Tibial artery (tissue), 4 donors: ENCODE measurements at regions not wholly inside any gene's neighbourhood (a gene's known extent, or its start where the extent isn't known, plus 50 kb on each side); places are given as distances from the start of the nearest gene placed in this dataset.

Experiments
- DNase-seq, 2 donors: peaks; one replicate each; pipeline ENCODE4 v3.0.0-alpha.2; 2019
- H3K27ac ChIP-seq, 2 donors: fragments of 200-600 bp; sonication (generic) in 1 of 2; 1 replicate in 1 of 2; 2 replicates in 1 of 2; pipeline ENCODE4 v1.5.1; 2018 to 2019; ENCODE audit warnings: mild to moderate bottlenecking in 1 of 2
- H3K27me3 ChIP-seq, 2 donors: fragments of 200-600 bp; sonication (generic) in 1 of 2; one replicate each; pipeline versions ENCODE4 v1.5.1 to v1.6.0; 2016 to 2019
- H3K36me3 ChIP-seq, 3 donors: fragments of 200-600 bp; sonication (generic) in 2 of 3; one replicate each; pipeline ENCODE4 v1.5.1; 2016 to 2019; ENCODE audit warnings: mild to moderate bottlenecking in 2 of 3
- H3K4me1 ChIP-seq, 4 donors: fragments of 200-600 bp; sonication (generic) in 2 of 4; 1 replicate in 3 of 4; 2 replicates in 1 of 4; pipeline ENCODE4 v1.5.1; 2016 to 2019
- H3K4me3 ChIP-seq, 2 donors: fragments of 200-600 bp; sonication (generic) in 1 of 2; 1 replicate in 1 of 2; 2 replicates in 1 of 2; pipeline ENCODE4 v1.5.1; 2018 to 2019; ENCODE audit warnings: mild to moderate bottlenecking in 2 of 2
- H3K9me3 ChIP-seq, 3 donors: fragments of 200-600 bp; sonication (generic) in 1 of 3; one replicate each; pipeline ENCODE4 v1.5.1; 2016 to 2019
- intact Hi-C: fragments of 100-400 bp; cut with DNase I; formaldehyde crosslinking; loops from one replicate; pipeline ENCODE4 v1.15.0; 2023; ENCODE audit warnings: low total_unique reads
- TF ChIP-seq, protein P1 (sequence below), 2 experiments: fragments of 200-600 bp in 1 of 2; fragments of 450-650 bp in 1 of 2; IDR thresholded peaks; one replicate each; pipeline ENCODE4 v1.5.1; 2017 to 2019; ENCODE audit warnings: antibody characterized with exemption in 2 of 2, mild to moderate bottlenecking in 1 of 2, moderate library complexity in 1 of 2

- H3K27ac ChIP-seq: peak overlapping the region in 1 of 2 donors; percentile 36
- peaks cover 0 to 73% (median 29%) of the 10 kb centered on the region in 4 donors for H3K4me1 ChIP-seq
- H3K27me3 ChIP-seq: no peaks in the 10 kb centered on the region
- no peak overlapping the region for H3K4me3 ChIP-seq
- intact Hi-C loops: no loop called here
- H3K9me3 ChIP-seq: no peaks in the 10 kb centered on the region
- no peaks in the 10 kb centered on the region for H3K36me3 ChIP-seq
- TF ChIP-seq, protein P1, sequence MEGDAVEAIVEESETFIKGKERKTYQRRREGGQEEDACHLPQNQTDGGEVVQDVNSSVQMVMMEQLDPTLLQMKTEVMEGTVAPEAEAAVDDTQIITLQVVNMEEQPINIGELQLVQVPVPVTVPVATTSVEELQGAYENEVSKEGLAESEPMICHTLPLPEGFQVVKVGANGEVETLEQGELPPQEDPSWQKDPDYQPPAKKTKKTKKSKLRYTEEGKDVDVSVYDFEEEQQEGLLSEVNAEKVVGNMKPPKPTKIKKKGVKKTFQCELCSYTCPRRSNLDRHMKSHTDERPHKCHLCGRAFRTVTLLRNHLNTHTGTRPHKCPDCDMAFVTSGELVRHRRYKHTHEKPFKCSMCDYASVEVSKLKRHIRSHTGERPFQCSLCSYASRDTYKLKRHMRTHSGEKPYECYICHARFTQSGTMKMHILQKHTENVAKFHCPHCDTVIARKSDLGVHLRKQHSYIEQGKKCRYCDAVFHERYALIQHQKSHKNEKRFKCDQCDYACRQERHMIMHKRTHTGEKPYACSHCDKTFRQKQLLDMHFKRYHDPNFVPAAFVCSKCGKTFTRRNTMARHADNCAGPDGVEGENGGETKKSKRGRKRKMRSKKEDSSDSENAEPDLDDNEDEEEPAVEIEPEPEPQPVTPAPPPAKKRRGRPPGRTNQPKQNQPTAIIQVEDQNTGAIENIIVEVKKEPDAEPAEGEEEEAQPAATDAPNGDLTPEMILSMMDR (IDR thresholded peaks at IDR 0.05): no peak
- DNase-seq: no peak
Measured at GRCh38 chr7:42742318-42742717, 169.6 kb downstream of the C7orf25 start.

- H3K36me3 ChIP-seq: no peaks in the 10 kb centered on the region
- intact Hi-C loops: no loop called here
- no peaks in the 10 kb centered on the region for H3K9me3 ChIP-seq
- TF ChIP-seq, protein P1 (IDR thresholded peaks at IDR 0.05): no peak
- H3K27me3 ChIP-seq: no peaks in the 10 kb centered on the region
- H3K4me1 ChIP-seq: peaks cover 0 to 64% (median 21%) of the 10 kb centered on the region in 4 donors
- no peak for DNase-seq
- H3K27ac ChIP-seq: peak overlapping the region in 1 of 2 donors; percentile 62
- no peak overlapping the region for H3K4me3 ChIP-seq
Measured at GRCh38 chr7:42740408-42740807, 171.5 kb downstream of the C7orf25 start.

DNA sequence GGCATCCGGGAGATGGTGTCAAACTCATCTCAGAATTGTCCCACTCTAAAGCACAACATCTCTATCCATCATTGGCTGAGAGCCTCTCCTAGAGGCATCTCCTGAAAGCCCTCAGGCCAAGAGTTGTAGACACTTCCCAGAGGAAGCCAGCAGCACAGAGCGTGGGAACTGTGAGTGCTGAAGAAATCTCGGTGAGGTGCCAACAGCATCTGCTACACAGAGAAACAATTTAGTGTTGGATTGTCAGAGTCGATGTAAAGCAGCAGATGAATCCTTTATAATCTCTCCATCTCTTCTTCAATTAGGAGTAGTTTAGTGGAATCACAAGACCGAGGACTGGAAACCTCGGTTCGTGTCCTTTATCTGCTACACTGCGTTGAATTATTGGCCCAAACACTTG is 172.2 kb downstream of the C7orf25 start:
- H3K27ac ChIP-seq: peak overlapping the region; percentile 23 to 62
- H3K36me3 ChIP-seq: no peaks in the 10 kb centered on the region
- H3K4me3 ChIP-seq: no peak overlapping the region
- no peaks in the 10 kb centered on the region for H3K9me3 ChIP-seq
- no peaks in the 10 kb centered on the region for H3K27me3 ChIP-seq
- peak; percentile 54 to 72 for DNase-seq
- H3K4me1 ChIP-seq: peaks cover 0 to 61% (median 17%) of the 10 kb centered on the region in 4 donors
- TF ChIP-seq, protein P1 (IDR thresholded peaks at IDR 0.05): no peak
- intact Hi-C loops: no loop called here

DNA sequence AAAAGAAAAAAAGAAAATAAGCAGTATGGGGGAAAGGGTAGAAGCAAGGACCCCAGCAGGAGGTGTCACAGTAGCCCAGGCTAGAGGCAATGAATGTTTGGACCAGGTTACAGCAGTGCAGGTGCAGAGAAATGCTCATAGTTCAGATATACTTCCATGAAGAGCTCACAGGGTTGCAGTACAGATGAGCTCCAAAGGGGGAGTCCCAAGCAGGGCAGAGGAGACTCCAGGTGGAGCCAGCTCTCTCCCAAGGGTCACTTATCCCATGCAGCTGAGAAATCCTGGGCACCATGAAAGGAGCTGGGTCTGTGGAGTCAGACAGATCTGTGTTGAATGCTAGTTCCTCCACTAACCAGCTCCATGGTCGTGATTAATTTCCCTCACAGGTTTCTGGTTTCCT is 174.9 kb downstream of the C7orf25 start:
- H3K4me3 ChIP-seq: no peak overlapping the region
- H3K27me3 ChIP-seq: no peaks in the 10 kb centered on the region
- no peaks in the 10 kb centered on the region for H3K9me3 ChIP-seq
- DNase-seq: no peak
- peaks cover 0 to 59% (median 18%) of the 10 kb centered on the region in 4 donors for H3K4me1 ChIP-seq
- H3K36me3 ChIP-seq: no peaks in the 10 kb centered on the region
- TF ChIP-seq, protein P1 (IDR thresholded peaks at IDR 0.05): no peak
- H3K27ac ChIP-seq: no peak overlapping the region
- intact Hi-C loops: no loop called here

DNA sequence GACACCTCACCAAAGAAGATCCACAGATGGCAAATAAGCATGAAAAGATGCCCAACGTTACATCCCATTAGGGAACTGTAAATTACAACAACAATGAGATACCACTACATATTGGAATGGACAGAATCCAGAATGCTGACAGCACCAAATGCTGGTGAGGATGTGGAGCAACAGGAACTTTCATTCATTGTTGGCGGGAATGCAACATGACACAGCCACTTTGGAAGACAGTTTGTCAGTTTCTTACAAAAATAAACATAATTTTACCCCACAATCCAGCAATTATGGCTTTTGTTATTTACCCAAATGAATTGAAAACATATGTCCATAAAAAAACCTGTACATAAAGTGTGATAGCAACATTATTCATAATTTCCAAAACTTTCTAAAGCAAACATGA is 176.8 kb downstream of the C7orf25 start:
- no peak for DNase-seq
- H3K4me3 ChIP-seq: no peak overlapping the region
- intact Hi-C loops: no loop called here
- H3K27me3 ChIP-seq: no peaks in the 10 kb centered on the region
- TF ChIP-seq, protein P1 (IDR thresholded peaks at IDR 0.05): no peak
- H3K4me1 ChIP-seq: peaks cover 0 to 62% (median 17%) of the 10 kb centered on the region in 4 donors
- no peaks in the 10 kb centered on the region for H3K36me3 ChIP-seq
- no peak overlapping the region for H3K27ac ChIP-seq
- H3K9me3 ChIP-seq: no peaks in the 10 kb centered on the region

DNA sequence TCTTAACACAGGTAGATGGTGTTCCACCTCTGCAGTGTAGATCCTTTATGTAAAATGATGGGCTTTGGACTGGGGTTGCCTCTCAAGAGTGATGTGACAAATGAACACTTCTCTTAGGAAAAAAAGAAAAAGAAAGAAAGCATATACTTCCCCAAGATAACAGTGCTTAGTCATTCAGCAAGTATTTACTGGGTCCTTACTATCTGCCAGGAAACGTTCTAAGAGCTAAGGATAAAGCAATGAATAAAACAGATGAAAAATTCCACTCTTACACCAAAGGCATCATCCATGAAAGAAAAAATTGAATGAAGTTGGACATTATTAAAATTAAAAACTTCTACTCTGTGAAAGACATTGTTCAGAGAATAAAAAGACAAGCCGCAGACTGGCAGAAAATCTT is 177.3 kb downstream of the C7orf25 start:
- DNase-seq: no peak
- H3K9me3 ChIP-seq: no peaks in the 10 kb centered on the region
- no peaks in the 10 kb centered on the region for H3K36me3 ChIP-seq
- TF ChIP-seq, protein P1 (IDR thresholded peaks at IDR 0.05): no peak
- H3K4me3 ChIP-seq: no peak overlapping the region
- H3K27me3 ChIP-seq: no peaks in the 10 kb centered on the region
- intact Hi-C loops: no loop called here
- H3K27ac ChIP-seq: no peak overlapping the region
- H3K4me1 ChIP-seq: peaks cover 0 to 62% (median 12%) of the 10 kb centered on the region in 4 donors
